ENCODE measurements at regions not wholly inside any gene's neighbourhood (a gene's known extent, or its start where the extent isn't known, plus 50 kb on each side); places are given as distances from the start of the nearest gene placed in this dataset.

GRCh38 chr2:212665948-212666347 lies 127.3 kb upstream of the ERBB4 start:
- TF ChIP-seq POLR2A (IDR thresholded peaks at IDR 0.05): no peak
- TF ChIP-seq, protein P1, sequence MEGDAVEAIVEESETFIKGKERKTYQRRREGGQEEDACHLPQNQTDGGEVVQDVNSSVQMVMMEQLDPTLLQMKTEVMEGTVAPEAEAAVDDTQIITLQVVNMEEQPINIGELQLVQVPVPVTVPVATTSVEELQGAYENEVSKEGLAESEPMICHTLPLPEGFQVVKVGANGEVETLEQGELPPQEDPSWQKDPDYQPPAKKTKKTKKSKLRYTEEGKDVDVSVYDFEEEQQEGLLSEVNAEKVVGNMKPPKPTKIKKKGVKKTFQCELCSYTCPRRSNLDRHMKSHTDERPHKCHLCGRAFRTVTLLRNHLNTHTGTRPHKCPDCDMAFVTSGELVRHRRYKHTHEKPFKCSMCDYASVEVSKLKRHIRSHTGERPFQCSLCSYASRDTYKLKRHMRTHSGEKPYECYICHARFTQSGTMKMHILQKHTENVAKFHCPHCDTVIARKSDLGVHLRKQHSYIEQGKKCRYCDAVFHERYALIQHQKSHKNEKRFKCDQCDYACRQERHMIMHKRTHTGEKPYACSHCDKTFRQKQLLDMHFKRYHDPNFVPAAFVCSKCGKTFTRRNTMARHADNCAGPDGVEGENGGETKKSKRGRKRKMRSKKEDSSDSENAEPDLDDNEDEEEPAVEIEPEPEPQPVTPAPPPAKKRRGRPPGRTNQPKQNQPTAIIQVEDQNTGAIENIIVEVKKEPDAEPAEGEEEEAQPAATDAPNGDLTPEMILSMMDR (IDR thresholded peaks at IDR 0.05): no peak
- no peak for TF ChIP-seq POLR2AphosphoS5 (IDR thresholded peaks at IDR 0.05)

Measured in transverse colon (tissue), 4 donors.